GM12872 (cell line): ENCODE measurements at regions not wholly inside any gene's neighbourhood (a gene's known extent, or its start where the extent isn't known, plus 50 kb on each side); places are given as distances from the start of the nearest gene placed in this dataset.

Experiments
- TF ChIP-seq, protein P1 (sequence below): IDR thresholded peaks from 3 replicates; pipeline ENCODE4 v1.5.1; 2011; ENCODE audit warnings: low read depth, mild to moderate bottlenecking, low read length, moderate library complexity; ENCODE audit not compliant: insufficient read depth

DNA sequence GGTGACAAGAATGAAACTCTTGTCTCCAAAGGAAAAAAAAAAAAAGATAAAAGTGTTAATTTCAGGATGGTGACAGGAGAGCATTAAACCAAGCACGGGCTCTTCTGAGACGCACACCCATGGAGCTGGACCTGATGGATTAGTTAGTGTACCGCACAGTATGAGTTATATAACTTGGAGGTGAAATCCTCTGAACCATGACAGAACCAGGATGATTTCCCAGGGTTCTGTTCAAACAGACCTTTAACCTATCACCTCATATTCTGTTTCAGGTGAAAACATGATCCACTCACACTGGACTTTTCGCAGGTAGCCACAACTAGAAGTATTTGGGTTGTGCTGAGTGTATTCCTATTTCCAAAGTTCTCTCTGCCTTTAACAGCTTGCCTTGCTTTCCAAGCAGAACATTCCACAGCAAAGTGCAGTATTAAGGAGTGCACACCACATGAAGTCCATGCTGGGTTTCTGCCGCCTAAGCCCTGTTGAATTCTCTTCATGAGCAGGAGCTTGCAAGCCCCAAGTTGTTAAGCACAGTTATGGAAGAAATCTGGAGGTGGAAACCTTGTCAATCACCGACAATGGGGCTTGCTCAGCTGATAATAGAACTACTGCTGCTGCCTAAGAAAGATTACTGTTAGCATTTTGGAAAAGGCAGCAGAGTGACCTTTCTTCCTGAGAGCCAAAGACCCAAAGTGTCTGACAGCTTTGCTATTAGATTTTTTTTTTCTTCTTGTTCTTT is 461.7 kb downstream of the TLE1 start:
- TF ChIP-seq, protein P1, sequence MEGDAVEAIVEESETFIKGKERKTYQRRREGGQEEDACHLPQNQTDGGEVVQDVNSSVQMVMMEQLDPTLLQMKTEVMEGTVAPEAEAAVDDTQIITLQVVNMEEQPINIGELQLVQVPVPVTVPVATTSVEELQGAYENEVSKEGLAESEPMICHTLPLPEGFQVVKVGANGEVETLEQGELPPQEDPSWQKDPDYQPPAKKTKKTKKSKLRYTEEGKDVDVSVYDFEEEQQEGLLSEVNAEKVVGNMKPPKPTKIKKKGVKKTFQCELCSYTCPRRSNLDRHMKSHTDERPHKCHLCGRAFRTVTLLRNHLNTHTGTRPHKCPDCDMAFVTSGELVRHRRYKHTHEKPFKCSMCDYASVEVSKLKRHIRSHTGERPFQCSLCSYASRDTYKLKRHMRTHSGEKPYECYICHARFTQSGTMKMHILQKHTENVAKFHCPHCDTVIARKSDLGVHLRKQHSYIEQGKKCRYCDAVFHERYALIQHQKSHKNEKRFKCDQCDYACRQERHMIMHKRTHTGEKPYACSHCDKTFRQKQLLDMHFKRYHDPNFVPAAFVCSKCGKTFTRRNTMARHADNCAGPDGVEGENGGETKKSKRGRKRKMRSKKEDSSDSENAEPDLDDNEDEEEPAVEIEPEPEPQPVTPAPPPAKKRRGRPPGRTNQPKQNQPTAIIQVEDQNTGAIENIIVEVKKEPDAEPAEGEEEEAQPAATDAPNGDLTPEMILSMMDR, result no peak

DNA sequence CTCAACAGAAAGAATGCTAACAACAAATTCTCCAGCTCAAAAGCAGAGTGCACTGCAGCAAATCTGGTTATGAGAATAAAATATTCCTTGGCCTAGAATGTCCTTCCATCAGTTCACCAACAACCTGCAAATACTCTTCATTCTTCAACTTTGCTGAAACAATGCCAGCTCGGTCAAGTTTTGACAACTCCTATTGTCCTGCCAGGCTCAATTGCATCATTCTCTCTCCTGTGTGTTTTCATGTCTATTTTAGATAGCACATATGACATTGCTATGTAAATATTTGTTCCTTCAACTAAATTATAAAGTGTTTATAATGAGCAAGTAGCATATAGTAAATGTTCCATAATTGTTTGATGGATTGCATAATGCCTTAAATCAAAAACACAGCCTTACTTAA is 463.8 kb downstream of the TLE1 start:
- TF ChIP-seq, protein P1, result no peak

GRCh38 chr9:81224166-81225081 is 464.9 kb downstream of the TLE1 start:
- TF ChIP-seq, protein P1, result no peak

DNA sequence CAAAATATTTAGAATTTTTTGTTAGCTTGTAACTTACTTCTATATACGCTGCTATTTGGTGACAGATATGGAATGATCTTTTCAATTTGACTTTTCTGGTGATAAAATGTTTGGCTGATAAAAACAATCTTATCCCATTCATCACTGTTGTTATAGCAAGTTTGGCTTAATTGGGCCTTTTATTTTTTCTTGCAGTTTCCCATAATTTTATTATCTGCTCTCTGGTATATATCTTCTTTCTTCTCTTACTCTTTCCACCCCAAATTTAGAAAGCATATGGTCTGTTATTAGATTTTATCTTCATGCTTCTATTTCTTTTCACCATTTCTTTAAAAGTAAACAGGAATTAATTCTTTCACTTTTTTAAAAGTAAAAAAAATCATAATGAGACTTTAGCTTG is 474.4 kb downstream of the TLE1 start:
- TF ChIP-seq, protein P1, result no peak

DNA sequence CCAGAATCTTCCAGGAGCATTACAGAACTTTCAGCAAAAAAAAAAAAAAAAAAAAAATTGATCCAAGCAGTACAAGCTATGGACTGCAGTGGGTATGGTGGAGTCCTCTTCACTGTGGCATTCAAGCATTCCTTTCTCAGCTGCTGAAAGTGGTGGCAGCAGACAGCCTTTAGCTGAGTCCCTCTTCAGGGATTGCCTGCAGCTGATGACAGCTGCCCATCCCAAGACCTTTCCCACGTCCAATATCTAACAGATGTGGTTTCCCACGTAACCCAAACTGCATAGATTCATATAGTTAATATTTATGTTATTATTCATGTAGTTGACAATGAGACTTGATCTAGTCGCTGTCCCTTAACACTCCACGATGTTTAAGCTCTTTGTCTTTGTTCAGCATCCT is 475.9 kb downstream of the TLE1 start:
- TF ChIP-seq, protein P1, result no peak

GRCh38 chr9:81211741-81212140 is 477.6 kb downstream of the TLE1 start:
- TF ChIP-seq, protein P1, result no peak

- TF ChIP-seq, protein P1, result no peak
Observed at GRCh38 chr9:81207651-81208050, 481.7 kb downstream of the TLE1 start.
